ENCODE measurements at regions not wholly inside any gene's neighbourhood (a gene's known extent, or its start where the extent isn't known, plus 50 kb on each side); places are given as distances from the start of the nearest gene placed in this dataset.

- no peak overlapping the region for H3K4me3 ChIP-seq (ENCODE audit: low read depth in 1 of 2, low read length in 2 of 2)
- no peaks in the 10 kb centered on the region for H3K27me3 ChIP-seq (ENCODE audit: insufficient read depth, low read length, poor library complexity)
- no peak overlapping the region for H3K9ac ChIP-seq (ENCODE audit: low read depth, low read length)
- H2AFZ ChIP-seq (ENCODE audit: low read depth, low read length), result no peak overlapping the region
- ATAC-seq (ENCODE audit: insufficient read depth, low read depth) (no peak), DNase-seq (no peak)
- H3K4me1 ChIP-seq (ENCODE audit: insufficient read depth, low read length), result no peaks in the 10 kb centered on the region
- H3K4me2 ChIP-seq (ENCODE audit: insufficient read depth, low read length), result no peak overlapping the region
- H4K20me1 ChIP-seq (ENCODE audit: insufficient read depth, low read length), result no peaks in the 10 kb centered on the region
- H3K79me2 ChIP-seq (ENCODE audit: insufficient read depth, low read length), result no peaks in the 10 kb centered on the region
- no peaks in the 10 kb centered on the region for H3K36me3 ChIP-seq (ENCODE audit: insufficient read depth, low read length)
- no peaks in the 10 kb centered on the region for H3K9me3 ChIP-seq (ENCODE audit: insufficient read depth, low read length, severe bottlenecking)
- TF ChIP-seq EZH2 (IDR thresholded peaks at IDR 0.05; ENCODE audit: borderline replicate concordance, low read depth, low read length, severe bottlenecking), result no peak
- no peak for TF ChIP-seq CTCF (IDR thresholded peaks at IDR 0.05; ENCODE audit: borderline replicate concordance, extremely low read depth, low read length, poor library complexity, severe bottlenecking)
- H3K27ac ChIP-seq (ENCODE audit: low read length), result no peak overlapping the region
Observed at GRCh38 chr11:105245781-105246315, 106.3 kb upstream of the CARD18 start.

- no peaks in the 10 kb centered on the region for H3K4me1 ChIP-seq (ENCODE audit: insufficient read depth, low read length)
- DNase-seq (no peak), ATAC-seq (ENCODE audit: insufficient read depth, low read depth) (peak; percentile 27; the same call in 1 of the 3 replicates)
- no peak overlapping the region for H3K4me2 ChIP-seq (ENCODE audit: insufficient read depth, low read length)
- no peaks in the 10 kb centered on the region for H3K27me3 ChIP-seq (ENCODE audit: insufficient read depth, low read length, poor library complexity)
- TF ChIP-seq CTCF (IDR thresholded peaks at IDR 0.05; ENCODE audit: borderline replicate concordance, extremely low read depth, low read length, poor library complexity, severe bottlenecking), result no peak
- no peak for TF ChIP-seq EZH2 (IDR thresholded peaks at IDR 0.05; ENCODE audit: borderline replicate concordance, low read depth, low read length, severe bottlenecking)
- H3K79me2 ChIP-seq (ENCODE audit: insufficient read depth, low read length), result no peaks in the 10 kb centered on the region
- H3K9ac ChIP-seq (ENCODE audit: low read depth, low read length), result no peak overlapping the region
- H4K20me1 ChIP-seq (ENCODE audit: insufficient read depth, low read length), result no peaks in the 10 kb centered on the region
- H3K9me3 ChIP-seq (ENCODE audit: insufficient read depth, low read length, severe bottlenecking), result no peaks in the 10 kb centered on the region
- H3K36me3 ChIP-seq (ENCODE audit: insufficient read depth, low read length), result no peaks in the 10 kb centered on the region
- no peak overlapping the region for H3K27ac ChIP-seq (ENCODE audit: low read length)
- H2AFZ ChIP-seq (ENCODE audit: low read depth, low read length), result no peak overlapping the region
- H3K4me3 ChIP-seq (ENCODE audit: low read depth in 1 of 2, low read length in 2 of 2), result no peak overlapping the region
Observed at GRCh38 chr11:105244160-105244825, 104.7 kb upstream of the CARD18 start.

GRCh38 chr11:105241136-105241535, 101.6 kb upstream of the CARD18 start:
- H3K9me3 ChIP-seq (ENCODE audit: insufficient read depth, low read length, severe bottlenecking), result no peaks in the 10 kb centered on the region
- H4K20me1 ChIP-seq (ENCODE audit: insufficient read depth, low read length), result no peaks in the 10 kb centered on the region
- H3K27ac ChIP-seq (ENCODE audit: low read length), result no peak overlapping the region
- no peak for DNase-seq
- ATAC-seq (ENCODE audit: insufficient read depth, low read depth), result no peak
- no peak for TF ChIP-seq CTCF (IDR thresholded peaks at IDR 0.05; ENCODE audit: borderline replicate concordance, extremely low read depth, low read length, poor library complexity, severe bottlenecking)
- no peak for TF ChIP-seq EZH2 (IDR thresholded peaks at IDR 0.05; ENCODE audit: borderline replicate concordance, low read depth, low read length, severe bottlenecking)
- no peaks in the 10 kb centered on the region for H3K4me1 ChIP-seq (ENCODE audit: insufficient read depth, low read length)
- no peaks in the 10 kb centered on the region for H3K79me2 ChIP-seq (ENCODE audit: insufficient read depth, low read length)
- H3K4me3 ChIP-seq (ENCODE audit: low read depth in 1 of 2, low read length in 2 of 2), result no peak overlapping the region
- no peak overlapping the region for H3K9ac ChIP-seq (ENCODE audit: low read depth, low read length)
- no peak overlapping the region for H2AFZ ChIP-seq (ENCODE audit: low read depth, low read length)
- no peaks in the 10 kb centered on the region for H3K36me3 ChIP-seq (ENCODE audit: insufficient read depth, low read length)
- no peaks in the 10 kb centered on the region for H3K27me3 ChIP-seq (ENCODE audit: insufficient read depth, low read length, poor library complexity)
- H3K4me2 ChIP-seq (ENCODE audit: insufficient read depth, low read length), result no peak overlapping the region

Data from DND-41 (cell line).